Fibroblast of lung (primary cell): ENCODE measurements at regions not wholly inside any gene's neighbourhood (a gene's known extent, or its start where the extent isn't known, plus 50 kb on each side); places are given as distances from the start of the nearest gene placed in this dataset.

ENCODE experiments used
- DNase-seq, 2 donors: peaks; one replicate each; pipeline versions ENCODE4 v3.0.0 to v3.0.0-alpha.2; 2010; ENCODE audit warnings: low read depth in 2 of 2
- H2AFZ ChIP-seq: 2 replicates; pipeline ENCODE4 v1.5.1; 2012; ENCODE audit warnings: low read length, control low read depth, inconsistent platforms
- H3K27ac ChIP-seq: 2 replicates; pipeline ENCODE4 v1.5.1; 2011; ENCODE audit warnings: low read length, control low read depth; ENCODE audit not compliant: insufficient read depth
- H3K27me3 ChIP-seq: 2 replicates; pipeline ENCODE4 v1.5.1; 2011; ENCODE audit warnings: mild to moderate bottlenecking, low read length; ENCODE audit not compliant: control insufficient read depth, insufficient read depth
- H3K36me3 ChIP-seq: 2 replicates; pipeline ENCODE4 v1.5.1; 2011; ENCODE audit warnings: low read length; ENCODE audit not compliant: control insufficient read depth, insufficient read depth
- H3K4me1 ChIP-seq: 2 replicates; pipeline ENCODE4 v1.5.1; 2011; ENCODE audit warnings: low read length; ENCODE audit not compliant: control insufficient read depth, insufficient read depth; ENCODE audit errors: extremely low read depth
- H3K4me2 ChIP-seq: 2 replicates; pipeline ENCODE4 v1.5.1; 2011; ENCODE audit warnings: low read length, control low read depth; ENCODE audit not compliant: insufficient read depth; ENCODE audit errors: extremely low read depth
- H3K4me3 ChIP-seq, 4 experiments: fragments of 200-600 bp in 1 of 4; sonication (generic) in 1 of 4; replicated peaks in 1 of 4; 2 replicates each; pipeline ENCODE4 v1.5.1; 2011 to 2016; ENCODE audit warnings: low read length in 4 of 4, low read depth in 3 of 4, mild to moderate bottlenecking in 3 of 4, control low read depth in 2 of 4, inconsistent platforms in 1 of 4, mixed read lengths in 1 of 4; ENCODE audit not compliant: insufficient read depth in 1 of 4; ENCODE audit errors: control extremely low read depth in 1 of 4
- H3K79me2 ChIP-seq: 2 replicates; pipeline ENCODE4 v1.5.1; 2012; ENCODE audit warnings: mild to moderate bottlenecking, low read length, inconsistent platforms; ENCODE audit not compliant: control insufficient read depth, insufficient read depth
- H3K9ac ChIP-seq: 2 replicates; pipeline ENCODE4 v1.5.1; 2011; ENCODE audit warnings: mild to moderate bottlenecking, low read length, control low read depth; ENCODE audit not compliant: insufficient read depth
- H3K9me3 ChIP-seq: 2 replicates; pipeline ENCODE4 v1.5.1; 2012; ENCODE audit warnings: low read depth, low read length; ENCODE audit not compliant: control insufficient read depth, insufficient read depth
- H4K20me1 ChIP-seq: 2 replicates; pipeline ENCODE4 v1.5.1; 2011; ENCODE audit warnings: low read length; ENCODE audit not compliant: control insufficient read depth, insufficient read depth; ENCODE audit errors: extremely low read depth
- EZH2 ChIP-seq: IDR thresholded peaks from 2 replicates; pipeline ENCODE4 v1.5.1; 2012; ENCODE audit warnings: low read length, control low read depth, mild to moderate bottlenecking; ENCODE audit errors: missing control alignments
- TF ChIP-seq, protein P1 (sequence below), 2 donors: IDR thresholded peaks in 1 of 2; conservative IDR thresholded peaks in 1 of 2; 1 replicate in 1 of 2; 2 replicates in 1 of 2; pipeline ENCODE4 v1.5.1; 2011 to 2012; ENCODE audit warnings: low read length in 2 of 2, control low read depth in 1 of 2, inconsistent platforms in 1 of 2, low read depth in 1 of 2, mild to moderate bottlenecking in 1 of 2

DNA sequence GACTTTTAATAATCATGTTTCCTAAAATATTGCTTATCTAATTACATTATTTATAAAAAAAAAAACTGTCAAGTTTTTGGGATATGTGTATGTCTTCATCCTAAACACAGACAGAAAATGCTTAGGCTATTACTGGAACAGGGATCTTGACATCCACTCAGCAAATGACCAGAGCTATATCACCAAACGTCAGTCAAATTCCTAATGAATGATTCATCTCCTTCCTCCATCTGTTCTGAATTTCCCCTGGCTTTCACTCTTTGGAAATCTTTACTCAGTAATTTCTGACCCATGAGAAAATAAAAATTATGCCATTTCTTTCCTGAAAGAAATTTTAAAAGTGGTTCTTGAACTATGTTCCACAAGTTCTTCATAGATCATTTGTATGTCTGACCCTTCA, 552.4 kb upstream of the KCND2 start:
- Histone ChIP-seq H3K4me2 (no peak overlapping the region), H3K27ac (no peak overlapping the region)

DNA sequence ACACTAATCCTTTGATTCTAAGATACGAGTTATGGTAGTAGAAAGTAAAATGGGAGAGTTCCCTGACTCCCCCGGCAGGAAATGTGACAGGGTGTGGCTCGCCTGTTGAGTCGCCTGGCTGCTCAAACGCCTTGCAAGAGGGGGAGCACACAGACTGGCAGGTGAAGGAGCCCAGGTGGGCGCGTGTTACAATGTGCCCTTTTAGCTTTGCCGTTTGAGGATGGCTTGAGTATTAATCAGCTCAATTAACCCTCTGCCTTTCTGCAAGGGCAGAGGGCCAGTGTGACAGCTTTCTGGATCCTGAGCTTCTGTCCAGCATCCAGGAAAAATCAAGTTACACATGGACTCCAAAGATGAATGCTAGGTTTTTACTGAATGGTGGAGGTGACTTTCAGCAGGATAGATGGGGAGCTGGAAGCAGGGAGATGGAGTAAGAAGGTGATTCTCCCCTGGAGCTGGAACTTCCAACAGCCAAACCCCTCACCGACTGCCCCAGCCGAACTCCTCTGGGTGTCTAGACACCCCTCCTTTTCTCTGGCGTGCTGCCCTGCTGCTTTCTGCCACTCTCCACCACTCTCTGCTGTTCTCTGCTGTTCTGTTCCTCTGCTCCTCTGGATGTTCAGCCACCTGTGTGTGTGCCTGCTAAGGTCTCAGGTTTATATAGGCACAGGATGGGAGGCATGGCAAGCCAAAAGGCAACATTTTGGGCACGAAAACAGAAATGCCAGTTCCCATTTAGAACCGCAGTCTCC, 548.8 kb upstream of the KCND2 start:
- no peak overlapping the region for H3K9ac ChIP-seq
- no peaks in the 10 kb centered on the region for H4K20me1 ChIP-seq
- no peaks in the 10 kb centered on the region for H3K9me3 ChIP-seq
- TF ChIP-seq EZH2, result no peak
- TF ChIP-seq, protein P1, sequence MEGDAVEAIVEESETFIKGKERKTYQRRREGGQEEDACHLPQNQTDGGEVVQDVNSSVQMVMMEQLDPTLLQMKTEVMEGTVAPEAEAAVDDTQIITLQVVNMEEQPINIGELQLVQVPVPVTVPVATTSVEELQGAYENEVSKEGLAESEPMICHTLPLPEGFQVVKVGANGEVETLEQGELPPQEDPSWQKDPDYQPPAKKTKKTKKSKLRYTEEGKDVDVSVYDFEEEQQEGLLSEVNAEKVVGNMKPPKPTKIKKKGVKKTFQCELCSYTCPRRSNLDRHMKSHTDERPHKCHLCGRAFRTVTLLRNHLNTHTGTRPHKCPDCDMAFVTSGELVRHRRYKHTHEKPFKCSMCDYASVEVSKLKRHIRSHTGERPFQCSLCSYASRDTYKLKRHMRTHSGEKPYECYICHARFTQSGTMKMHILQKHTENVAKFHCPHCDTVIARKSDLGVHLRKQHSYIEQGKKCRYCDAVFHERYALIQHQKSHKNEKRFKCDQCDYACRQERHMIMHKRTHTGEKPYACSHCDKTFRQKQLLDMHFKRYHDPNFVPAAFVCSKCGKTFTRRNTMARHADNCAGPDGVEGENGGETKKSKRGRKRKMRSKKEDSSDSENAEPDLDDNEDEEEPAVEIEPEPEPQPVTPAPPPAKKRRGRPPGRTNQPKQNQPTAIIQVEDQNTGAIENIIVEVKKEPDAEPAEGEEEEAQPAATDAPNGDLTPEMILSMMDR (conservative IDR thresholded peaks at IDR 0.05 in 1 of 2, IDR thresholded peaks at IDR 0.05 in 1 of 2; ENCODE audit: low read depth in 1 of 2, low read length in 2 of 2), result no peak
- no peaks in the 10 kb centered on the region for H3K36me3 ChIP-seq
- H3K27ac ChIP-seq, result no peak overlapping the region
- H3K79me2 ChIP-seq, result no peaks in the 10 kb centered on the region
- no peaks in the 10 kb centered on the region for H3K27me3 ChIP-seq
- H3K4me3 ChIP-seq, result no peak overlapping the region
- H3K4me1 ChIP-seq, result no peaks in the 10 kb centered on the region
- H3K4me2 ChIP-seq, result no peak overlapping the region
- no peak overlapping the region for H2AFZ ChIP-seq
- no peak for DNase-seq

More for the DNA sequence above, 552.4 kb upstream of the KCND2 start:
- H2AFZ ChIP-seq, result no peak overlapping the region
- H3K27me3 ChIP-seq, result no peaks in the 10 kb centered on the region
- H3K36me3 ChIP-seq, result no peaks in the 10 kb centered on the region
- no peak overlapping the region for H3K4me3 ChIP-seq
- no peaks in the 10 kb centered on the region for H4K20me1 ChIP-seq
- peak; percentile 83 for DNase-seq
- no peaks in the 10 kb centered on the region for H3K9me3 ChIP-seq
- H3K79me2 ChIP-seq, result no peaks in the 10 kb centered on the region
- no peak for TF ChIP-seq EZH2
- H3K9ac ChIP-seq, result no peak overlapping the region
- no peaks in the 10 kb centered on the region for H3K4me1 ChIP-seq

DNA sequence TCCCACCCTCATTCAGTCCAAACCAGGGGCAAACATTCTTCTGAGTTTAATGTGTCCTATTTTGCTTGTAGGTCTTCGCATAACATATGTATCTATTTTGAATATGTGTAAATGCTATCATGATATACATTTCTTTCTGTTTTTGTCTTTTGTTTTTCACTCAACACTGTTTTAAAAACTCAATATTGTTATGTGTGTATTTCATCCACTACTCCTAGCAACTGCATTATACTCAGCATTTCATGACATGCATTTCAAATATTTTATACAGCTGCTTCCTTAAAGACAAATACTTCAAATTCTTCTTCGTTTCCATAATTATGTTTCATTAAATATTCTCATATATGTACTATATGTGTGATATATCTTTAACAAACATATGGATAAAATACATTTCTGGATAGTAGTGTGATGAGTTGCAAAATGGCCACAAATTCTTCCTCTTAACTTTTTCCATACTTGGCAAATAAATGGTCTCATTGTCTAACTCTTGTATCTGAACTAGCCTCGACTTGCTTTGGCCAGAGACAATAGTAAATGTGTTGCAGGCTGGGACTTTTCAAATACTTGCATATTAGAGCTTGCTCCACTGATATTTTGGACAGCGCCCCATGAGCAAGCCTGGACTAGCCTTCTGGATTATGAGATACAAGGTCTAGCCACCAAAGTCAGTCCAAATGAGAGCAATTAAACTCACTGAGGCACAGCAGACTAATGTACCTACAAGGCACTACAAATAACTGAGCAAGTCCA, 539.7 kb upstream of the KCND2 start:
- Histone ChIP-seq H3K9ac (no peak overlapping the region), H3K79me2 (no peaks in the 10 kb centered on the region), H2AFZ (no peak overlapping the region), H3K9me3 (no peaks in the 10 kb centered on the region), H3K4me2 (no peak overlapping the region), H4K20me1 (no peaks in the 10 kb centered on the region), H3K27ac (no peak overlapping the region), H3K36me3 (no peaks in the 10 kb centered on the region), H3K27me3 (no peaks in the 10 kb centered on the region), H3K4me3 (no peak overlapping the region), H3K4me1 (no peaks in the 10 kb centered on the region)
- TF ChIP-seq, protein P1 (conservative IDR thresholded peaks at IDR 0.05 in 1 of 2, IDR thresholded peaks at IDR 0.05 in 1 of 2; ENCODE audit: low read depth in 1 of 2, low read length in 2 of 2), result no peak
- TF ChIP-seq EZH2, result no peak
- DNase-seq, result peak; percentile 19 to 41
